ENCODE measurements at regions not wholly inside any gene's neighbourhood (a gene's known extent, or its start where the extent isn't known, plus 50 kb on each side); places are given as distances from the start of the nearest gene placed in this dataset.

DNA sequence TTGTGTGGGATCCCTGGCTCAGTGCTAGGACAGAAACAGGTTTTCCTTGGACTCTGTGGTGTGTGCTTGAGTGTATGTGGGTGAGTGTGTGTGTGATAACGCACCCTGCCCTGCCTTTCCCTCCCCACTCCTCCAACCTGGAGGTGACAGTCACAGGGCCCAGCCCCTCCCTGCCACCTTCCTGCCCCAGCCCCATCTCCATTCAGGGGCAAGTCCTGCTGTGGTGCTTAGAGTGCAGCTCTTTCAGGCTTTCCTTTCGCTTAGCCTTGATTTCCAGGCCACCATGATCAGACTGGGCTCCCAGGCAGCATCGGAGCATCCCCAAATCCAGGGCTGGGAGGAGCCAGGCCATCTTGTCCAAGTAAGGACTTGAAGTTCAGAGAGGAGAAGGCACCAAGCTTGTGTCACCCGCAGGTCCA, 185.2 kb downstream of the ZFP36L2 start:
- TF ChIP-seq, protein P1, sequence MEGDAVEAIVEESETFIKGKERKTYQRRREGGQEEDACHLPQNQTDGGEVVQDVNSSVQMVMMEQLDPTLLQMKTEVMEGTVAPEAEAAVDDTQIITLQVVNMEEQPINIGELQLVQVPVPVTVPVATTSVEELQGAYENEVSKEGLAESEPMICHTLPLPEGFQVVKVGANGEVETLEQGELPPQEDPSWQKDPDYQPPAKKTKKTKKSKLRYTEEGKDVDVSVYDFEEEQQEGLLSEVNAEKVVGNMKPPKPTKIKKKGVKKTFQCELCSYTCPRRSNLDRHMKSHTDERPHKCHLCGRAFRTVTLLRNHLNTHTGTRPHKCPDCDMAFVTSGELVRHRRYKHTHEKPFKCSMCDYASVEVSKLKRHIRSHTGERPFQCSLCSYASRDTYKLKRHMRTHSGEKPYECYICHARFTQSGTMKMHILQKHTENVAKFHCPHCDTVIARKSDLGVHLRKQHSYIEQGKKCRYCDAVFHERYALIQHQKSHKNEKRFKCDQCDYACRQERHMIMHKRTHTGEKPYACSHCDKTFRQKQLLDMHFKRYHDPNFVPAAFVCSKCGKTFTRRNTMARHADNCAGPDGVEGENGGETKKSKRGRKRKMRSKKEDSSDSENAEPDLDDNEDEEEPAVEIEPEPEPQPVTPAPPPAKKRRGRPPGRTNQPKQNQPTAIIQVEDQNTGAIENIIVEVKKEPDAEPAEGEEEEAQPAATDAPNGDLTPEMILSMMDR (IDR thresholded peaks at IDR 0.05; ENCODE audit: poor library complexity): no peak
- TF ChIP-seq EZH2 (IDR thresholded peaks at IDR 0.05; ENCODE audit: borderline replicate concordance) (no peak), EZH2phosphoT487 (IDR thresholded peaks at IDR 0.05; ENCODE audit: low read depth, severe bottlenecking, unreplicated experiment) (no peak)
